Astrocyte (in vitro differentiated cells and primary cell): ENCODE measurements at regions not wholly inside any gene's neighbourhood (a gene's known extent, or its start where the extent isn't known, plus 50 kb on each side); places are given as distances from the start of the nearest gene placed in this dataset.

ENCODE experiments used
- DNase-seq: peaks from one replicate; pipeline ENCODE4 v3.0.0-alpha.2; 2010; ENCODE audit warnings: low read depth
- FAIRE-seq: peaks from 2 replicates; lab custom pipeline; 2011; peaks lifted over from hg19 to GRCh38; lab: Jason Lieb, UNC
- H2AFZ ChIP-seq: 2 replicates; pipeline ENCODE4 v1.6.0; 2012; ENCODE audit warnings: low read depth, low read length, inconsistent platforms
- H3K27ac ChIP-seq: 2 replicates; pipeline ENCODE4 v1.5.1; 2011; ENCODE audit warnings: low read depth, low read length, inconsistent platforms
- H3K27me3 ChIP-seq: 2 replicates; pipeline ENCODE4 v1.6.0; 2011; ENCODE audit warnings: low read length, inconsistent platforms; ENCODE audit not compliant: insufficient read depth
- H3K36me3 ChIP-seq: 2 replicates; pipeline ENCODE4 v1.5.1; 2011; ENCODE audit warnings: low read length, inconsistent platforms; ENCODE audit not compliant: insufficient read depth
- H3K4me1 ChIP-seq: 2 replicates; pipeline ENCODE4 v1.5.1; 2011; ENCODE audit warnings: low read length, inconsistent platforms; ENCODE audit not compliant: insufficient read depth
- H3K4me2 ChIP-seq: 2 replicates; pipeline ENCODE4 v1.6.0; 2012; ENCODE audit warnings: low read length, inconsistent platforms
- H3K4me3 ChIP-seq: 2 replicates; pipeline ENCODE4 v1.5.1; 2011; ENCODE audit warnings: low read depth, mild to moderate bottlenecking, low read length, inconsistent platforms; ENCODE audit not compliant: insufficient read depth
- H3K79me2 ChIP-seq: 2 replicates; pipeline ENCODE4 v1.6.0; 2012; ENCODE audit warnings: mild to moderate bottlenecking, low read length, inconsistent platforms; ENCODE audit not compliant: insufficient read depth
- H3K9ac ChIP-seq: 2 replicates; pipeline ENCODE4 v1.6.0; 2012; ENCODE audit warnings: mild to moderate bottlenecking, low read length, inconsistent platforms
- H3K9me3 ChIP-seq: 2 replicates; pipeline ENCODE4 v1.5.1; 2012; ENCODE audit warnings: low read depth, mild to moderate bottlenecking, low read length, inconsistent platforms; ENCODE audit not compliant: insufficient read depth
- H4K20me1 ChIP-seq: 2 replicates; pipeline ENCODE4 v1.6.0; 2012; ENCODE audit warnings: low read length, inconsistent platforms; ENCODE audit not compliant: insufficient read depth
- H3K27ac Mint-ChIP-seq: one replicate; pipeline ENCODE4 v1.8.0; 2021; ENCODE audit warnings: mild to moderate bottlenecking, mixed read lengths; ENCODE audit not compliant: unreplicated experiment
- H3K27me3 Mint-ChIP-seq: one replicate; pipeline ENCODE4 v1.8.0; 2021; ENCODE audit warnings: low read depth, mixed read lengths; ENCODE audit not compliant: unreplicated experiment
- H3K36me3 Mint-ChIP-seq: one replicate; pipeline ENCODE4 v1.8.0; 2021; ENCODE audit warnings: low read depth, mixed read lengths; ENCODE audit not compliant: unreplicated experiment
- H3K4me1 Mint-ChIP-seq: one replicate; pipeline ENCODE4 v1.8.0; 2021; ENCODE audit warnings: low read depth, mixed read lengths; ENCODE audit not compliant: unreplicated experiment
- H3K4me3 Mint-ChIP-seq: one replicate; pipeline ENCODE4 v1.8.0; 2021; ENCODE audit warnings: mild to moderate bottlenecking, moderate library complexity, mixed read lengths; ENCODE audit not compliant: unreplicated experiment
- H3K9me3 Mint-ChIP-seq: one replicate; pipeline ENCODE4 v1.8.0; 2021; ENCODE audit warnings: mild to moderate bottlenecking, mixed read lengths; ENCODE audit not compliant: unreplicated experiment
- EZH2 ChIP-seq: IDR thresholded peaks from 2 replicates; pipeline ENCODE4 v1.6.1; 2012; ENCODE audit warnings: mild to moderate bottlenecking, low read length, inconsistent platforms; ENCODE audit not compliant: insufficient read depth
- TF ChIP-seq, protein P1 (sequence below): IDR thresholded peaks from 2 replicates; pipeline ENCODE4 v1.5.1; 2011; ENCODE audit warnings: low read depth, mild to moderate bottlenecking, inconsistent platforms, low read length, moderate library complexity; ENCODE audit not compliant: insufficient read depth

DNA sequence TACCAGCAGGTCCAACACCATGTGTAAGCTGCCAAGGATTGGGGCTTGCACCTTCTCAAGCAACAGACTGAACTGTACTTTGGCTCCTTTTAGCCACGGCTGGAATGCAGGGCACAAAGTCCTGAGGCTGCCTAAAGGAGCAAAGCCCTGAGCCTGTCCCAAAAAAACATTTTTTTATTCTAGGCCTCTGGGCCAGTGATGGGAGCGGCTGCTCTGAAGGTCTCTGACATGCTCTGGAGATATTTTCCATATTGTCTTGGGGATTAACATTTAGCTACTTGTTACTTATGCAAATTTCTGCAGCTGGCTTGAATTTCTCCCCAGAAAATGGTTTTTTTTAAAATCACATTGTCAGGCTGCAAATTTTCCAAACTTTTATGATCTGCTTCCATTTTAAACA is 885.3 kb downstream of the GLUD2 start:
- H3K36me3 ChIP-seq, result no peaks in the 10 kb centered on the region
- no peak for TF ChIP-seq EZH2
- TF ChIP-seq, protein P1, sequence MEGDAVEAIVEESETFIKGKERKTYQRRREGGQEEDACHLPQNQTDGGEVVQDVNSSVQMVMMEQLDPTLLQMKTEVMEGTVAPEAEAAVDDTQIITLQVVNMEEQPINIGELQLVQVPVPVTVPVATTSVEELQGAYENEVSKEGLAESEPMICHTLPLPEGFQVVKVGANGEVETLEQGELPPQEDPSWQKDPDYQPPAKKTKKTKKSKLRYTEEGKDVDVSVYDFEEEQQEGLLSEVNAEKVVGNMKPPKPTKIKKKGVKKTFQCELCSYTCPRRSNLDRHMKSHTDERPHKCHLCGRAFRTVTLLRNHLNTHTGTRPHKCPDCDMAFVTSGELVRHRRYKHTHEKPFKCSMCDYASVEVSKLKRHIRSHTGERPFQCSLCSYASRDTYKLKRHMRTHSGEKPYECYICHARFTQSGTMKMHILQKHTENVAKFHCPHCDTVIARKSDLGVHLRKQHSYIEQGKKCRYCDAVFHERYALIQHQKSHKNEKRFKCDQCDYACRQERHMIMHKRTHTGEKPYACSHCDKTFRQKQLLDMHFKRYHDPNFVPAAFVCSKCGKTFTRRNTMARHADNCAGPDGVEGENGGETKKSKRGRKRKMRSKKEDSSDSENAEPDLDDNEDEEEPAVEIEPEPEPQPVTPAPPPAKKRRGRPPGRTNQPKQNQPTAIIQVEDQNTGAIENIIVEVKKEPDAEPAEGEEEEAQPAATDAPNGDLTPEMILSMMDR, result no peak
- no peaks in the 10 kb centered on the region for H3K4me1 ChIP-seq
- no peak overlapping the region for H3K4me2 ChIP-seq
- Mint-ChIP-seq H3K4me3 (no peak overlapping the region), H3K9me3 (no peaks in the 10 kb centered on the region), H3K4me1 (no peaks in the 10 kb centered on the region), H3K27ac (no peak overlapping the region), H3K36me3 (no peaks in the 10 kb centered on the region), H3K27me3 (no peaks in the 10 kb centered on the region)
- H3K27ac ChIP-seq, result no peak overlapping the region
- no peaks in the 10 kb centered on the region for H3K9me3 ChIP-seq
- H3K4me3 ChIP-seq, result no peak overlapping the region
- FAIRE-seq, result no peak
- H2AFZ ChIP-seq, result no peak overlapping the region
- H3K9ac ChIP-seq, result no peak overlapping the region
- DNase-seq, result no peak
- no peaks in the 10 kb centered on the region for H4K20me1 ChIP-seq
- no peaks in the 10 kb centered on the region for H3K79me2 ChIP-seq
- H3K27me3 ChIP-seq, result no peaks in the 10 kb centered on the region

DNA sequence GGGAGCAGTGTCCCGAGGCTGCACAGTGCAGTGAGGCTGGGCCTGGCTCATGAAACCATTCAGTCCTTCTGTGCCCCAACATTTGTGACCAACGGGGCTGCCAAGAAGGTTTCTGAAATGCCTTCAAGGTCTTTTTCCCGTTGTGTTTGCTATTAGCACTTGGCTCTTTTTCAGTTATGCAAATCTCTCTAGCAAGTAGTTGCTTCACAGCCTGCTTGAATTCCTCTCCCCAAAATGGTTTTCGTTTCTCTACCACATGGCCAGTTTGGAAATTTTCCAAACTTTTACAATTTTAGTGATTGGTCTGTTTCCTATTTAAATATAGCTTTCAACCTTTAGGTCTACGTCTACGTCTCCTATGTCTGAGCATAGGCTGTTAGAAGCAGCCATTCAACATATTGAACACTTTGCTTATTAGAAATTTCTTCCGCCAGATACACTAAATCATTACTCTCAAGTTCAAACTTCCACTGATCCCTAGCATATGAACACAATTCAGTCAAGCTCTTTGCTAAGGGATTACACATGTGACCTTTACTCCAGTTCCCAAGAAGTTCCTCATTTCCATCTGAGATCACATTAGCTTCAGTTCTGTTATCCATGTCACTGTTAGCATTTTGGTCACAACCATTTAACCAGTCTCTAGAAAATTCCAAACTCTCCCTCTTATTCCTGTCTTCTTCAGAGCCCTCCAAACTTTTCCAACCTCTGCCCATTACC is 901.8 kb downstream of the GLUD2 start:
- Mint-ChIP-seq H3K4me3 (no peak overlapping the region), H3K9me3 (no peaks in the 10 kb centered on the region), H3K27ac (no peak overlapping the region), H3K4me1 (no peaks in the 10 kb centered on the region), H3K36me3 (no peaks in the 10 kb centered on the region), H3K27me3 (no peaks in the 10 kb centered on the region)
- Histone ChIP-seq H3K27ac (no peak overlapping the region), H2AFZ (no peak overlapping the region), H3K9ac (no peak overlapping the region), H3K9me3 (no peaks in the 10 kb centered on the region), H3K4me2 (no peak overlapping the region), H3K27me3 (no peaks in the 10 kb centered on the region), H3K4me1 (no peaks in the 10 kb centered on the region), H3K36me3 (no peaks in the 10 kb centered on the region), H3K79me2 (no peaks in the 10 kb centered on the region), H3K4me3 (no peak overlapping the region), H4K20me1 (no peaks in the 10 kb centered on the region)
- FAIRE-seq (peak; percentile 58), DNase-seq (no peak)
- TF ChIP-seq EZH2, result no peak
- TF ChIP-seq, protein P1, result no peak

DNA sequence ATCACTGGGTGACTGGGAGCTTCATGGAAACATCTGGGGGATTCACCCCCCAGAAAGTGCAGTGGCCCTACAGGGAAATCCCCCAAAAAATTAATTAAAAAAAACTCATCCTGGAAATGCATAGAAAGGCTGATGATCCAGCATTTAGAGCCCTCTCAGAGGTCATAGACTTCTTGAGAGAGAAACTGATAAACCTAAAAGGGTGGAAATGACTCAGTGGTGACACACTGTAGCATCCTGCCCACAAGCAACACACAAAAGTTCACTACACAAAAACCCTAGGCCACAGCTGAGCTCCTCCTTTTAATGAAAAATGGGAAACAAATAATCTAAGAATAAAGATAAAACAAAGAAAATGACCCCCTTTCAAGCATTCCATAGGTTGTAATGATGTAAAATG is 911.5 kb downstream of the GLUD2 start:
- TF ChIP-seq, protein P1, result no peak
- TF ChIP-seq EZH2, result no peak
- FAIRE-seq, result peak; percentile 96
- H3K4me3 Mint-ChIP-seq, result no peak overlapping the region
- no peak overlapping the region for H3K4me3 ChIP-seq
- peaks cover 2% of the 10 kb centered on the region for H3K9me3 Mint-ChIP-seq
- no peak overlapping the region for H3K4me2 ChIP-seq
- no peaks in the 10 kb centered on the region for H3K27me3 ChIP-seq
- H3K9ac ChIP-seq, result no peak overlapping the region
- no peak overlapping the region for H2AFZ ChIP-seq
- no peaks in the 10 kb centered on the region for H3K4me1 ChIP-seq
- peak; percentile 27 for DNase-seq
- H3K4me1 Mint-ChIP-seq, result peaks cover 5% of the 10 kb centered on the region
- H3K36me3 ChIP-seq, result no peaks in the 10 kb centered on the region
- no peaks in the 10 kb centered on the region for H4K20me1 ChIP-seq
- H3K79me2 ChIP-seq, result no peaks in the 10 kb centered on the region
- H3K27ac ChIP-seq, result no peak overlapping the region
- no peak overlapping the region for H3K27ac Mint-ChIP-seq
- H3K36me3 Mint-ChIP-seq, result no peaks in the 10 kb centered on the region
- no peaks in the 10 kb centered on the region for H3K27me3 Mint-ChIP-seq
- no peaks in the 10 kb centered on the region for H3K9me3 ChIP-seq
